ENCODE measurements at regions not wholly inside any gene's neighbourhood (a gene's known extent, or its start where the extent isn't known, plus 50 kb on each side); places are given as distances from the start of the nearest gene placed in this dataset.
"Not testable (repeated sequence)": the region's sequence is repeated elsewhere in the genome, so short reads cannot be mapped to it uniquely, and the experiment has no call there.

GRCh38 chr4:57734104-57734670 is 624.0 kb upstream of the IGFBP7 start:
- TF ChIP-seq CTCF (IDR thresholded peaks at IDR 0.05; ENCODE audit: partially characterized antibody, unreplicated experiment), result no peak
- no peaks in the 10 kb centered on the region for H3K27me3 Mint-ChIP-seq (ENCODE audit: unreplicated experiment)
- H3K4me1 Mint-ChIP-seq (ENCODE audit: low read depth, unreplicated experiment), result no peaks in the 10 kb centered on the region
- H3K9me3 Mint-ChIP-seq (ENCODE audit: unreplicated experiment), result no peaks in the 10 kb centered on the region
- H3K36me3 Mint-ChIP-seq (ENCODE audit: unreplicated experiment), result no peaks in the 10 kb centered on the region
- no peak for DNase-seq
- no peak overlapping the region for H3K4me3 Mint-ChIP-seq (ENCODE audit: unreplicated experiment)
- no peak overlapping the region for H3K27ac Mint-ChIP-seq (ENCODE audit: unreplicated experiment)

- H3K27ac Mint-ChIP-seq (ENCODE audit: unreplicated experiment); H3K36me3 Mint-ChIP-seq (ENCODE audit: unreplicated experiment); H3K27me3 Mint-ChIP-seq (ENCODE audit: unreplicated experiment); H3K4me3 Mint-ChIP-seq (ENCODE audit: unreplicated experiment); DNase-seq; H3K9me3 Mint-ChIP-seq (ENCODE audit: unreplicated experiment); H3K4me1 Mint-ChIP-seq (ENCODE audit: low read depth, unreplicated experiment): not testable (repeated sequence)
Observed at GRCh38 chr4:57729775-57730570, 619.8 kb upstream of the IGFBP7 start.

- no peaks in the 10 kb centered on the region for H3K9me3 Mint-ChIP-seq (ENCODE audit: unreplicated experiment)
- no peak overlapping the region for H3K27ac Mint-ChIP-seq (ENCODE audit: unreplicated experiment)
- DNase-seq, result no peak
- H3K27me3 Mint-ChIP-seq (ENCODE audit: unreplicated experiment), result no peaks in the 10 kb centered on the region
- H3K4me3 Mint-ChIP-seq (ENCODE audit: unreplicated experiment), result no peak overlapping the region
- no peaks in the 10 kb centered on the region for H3K4me1 Mint-ChIP-seq (ENCODE audit: low read depth, unreplicated experiment)
- H3K36me3 Mint-ChIP-seq (ENCODE audit: unreplicated experiment), result no peaks in the 10 kb centered on the region
- TF ChIP-seq CTCF (IDR thresholded peaks at IDR 0.05; ENCODE audit: partially characterized antibody, unreplicated experiment), result no peak
Observed at GRCh38 chr4:57726154-57726553, 616.0 kb upstream of the IGFBP7 start.

GRCh38 chr4:57719456-57719855 is 609.3 kb upstream of the IGFBP7 start:
- no peak for DNase-seq
- Mint-ChIP-seq H3K27ac (ENCODE audit: unreplicated experiment) (no peak overlapping the region), H3K9me3 (ENCODE audit: unreplicated experiment) (peaks cover 6% of the 10 kb centered on the region), H3K4me3 (ENCODE audit: unreplicated experiment) (no peak overlapping the region), H3K27me3 (ENCODE audit: unreplicated experiment) (peaks cover 1% of the 10 kb centered on the region), H3K4me1 (ENCODE audit: low read depth, unreplicated experiment) (no peaks in the 10 kb centered on the region), H3K36me3 (ENCODE audit: unreplicated experiment) (no peaks in the 10 kb centered on the region)
- TF ChIP-seq CTCF (IDR thresholded peaks at IDR 0.05; ENCODE audit: partially characterized antibody, unreplicated experiment), result no peak

GRCh38 chr4:57714313-57714712 is 604.1 kb upstream of the IGFBP7 start:
- not testable (repeated sequence) for H3K9me3 Mint-ChIP-seq (ENCODE audit: unreplicated experiment); H3K27me3 Mint-ChIP-seq (ENCODE audit: unreplicated experiment); H3K36me3 Mint-ChIP-seq (ENCODE audit: unreplicated experiment); DNase-seq; H3K4me3 Mint-ChIP-seq (ENCODE audit: unreplicated experiment); H3K4me1 Mint-ChIP-seq (ENCODE audit: low read depth, unreplicated experiment); H3K27ac Mint-ChIP-seq (ENCODE audit: unreplicated experiment)

GRCh38 chr4:57710053-57710452 is 599.9 kb upstream of the IGFBP7 start:
- Mint-ChIP-seq H3K4me3 (ENCODE audit: unreplicated experiment) (no peak overlapping the region), H3K36me3 (ENCODE audit: unreplicated experiment) (no peaks in the 10 kb centered on the region), H3K27me3 (ENCODE audit: unreplicated experiment) (no peaks in the 10 kb centered on the region), H3K4me1 (ENCODE audit: low read depth, unreplicated experiment) (no peaks in the 10 kb centered on the region), H3K9me3 (ENCODE audit: unreplicated experiment) (no peaks in the 10 kb centered on the region), H3K27ac (ENCODE audit: unreplicated experiment) (no peak overlapping the region)
- no peak for TF ChIP-seq CTCF (IDR thresholded peaks at IDR 0.05; ENCODE audit: partially characterized antibody, unreplicated experiment)
- DNase-seq, result no peak
